HCT116 (cell line): ENCODE measurements at regions not wholly inside any gene's neighbourhood (a gene's known extent, or its start where the extent isn't known, plus 50 kb on each side); places are given as distances from the start of the nearest gene placed in this dataset.
A peak's percentile ranks its signal among the peaks of the same experiment; 100 is the strongest.

Experiments
- ATAC-seq: fragments of 200-7000 bp; cut with Tn5 transposase; 2 replicates; pipeline ENCODE4 v1.9.1; 2020; ENCODE audit warnings: mild to moderate bottlenecking, moderate library complexity
- BruUV-seq: library from RNA; stranded (reverse); fragments of 400-500 nt; replicated peaks from 2 replicates; lab custom pipeline; 2021; lab: Mats Ljungman, UMichigan
- CTCF ChIA-PET: fragments of 300-600 bp; sonication (Branson Sonifier 250); formaldehyde crosslinking; loops from one replicate; lab custom pipeline; 2021; ENCODE audit warnings: antibody characterized with exemption; lab: Charles Lee
- POLR2A ChIA-PET: fragments of 300-600, 350-600 bp; sonication (Branson Sonifier 250); formaldehyde crosslinking; loops from one replicate; lab custom pipeline; 2021; ENCODE audit warnings: antibody characterized with exemption; lab: Charles Lee
- RAD21 ChIA-PET, 2 experiments: fragments of 300-600 bp; sonication (Branson Sonifier 250); formaldehyde crosslinking; loops; one replicate each; lab custom pipeline; 2023; ENCODE audit warnings: low total read pairs in 2 of 2; ENCODE audit not compliant: uncharacterized antibody in 2 of 2, unreplicated experiment in 2 of 2, low non-redundant PET in 1 of 2; lab: Charles Lee
- DNase-seq: peaks from one replicate; pipeline ENCODE4 v3.0.0-alpha.2; 2010; ENCODE audit warnings: low read depth, low spot score
- H2AFZ ChIP-seq: fragments of 200-600 bp; shearing (Covaris generic), sonication (generic); 2 replicates; pipeline ENCODE4 v1.6.1; 2017; ENCODE audit warnings: low read depth, mixed run types, mixed read lengths, antibody characterized with exemption, low read length; ENCODE audit not compliant: poor library complexity, severe bottlenecking
- H3K27ac ChIP-seq: 2 replicates; pipeline ENCODE4 v1.5.1; 2012; ENCODE audit warnings: low read depth, low read length
- H3K27me3 ChIP-seq: fragments of 200-600 bp; sonication (generic); 2 replicates; pipeline ENCODE4 v1.6.1; 2016; ENCODE audit warnings: mixed run types, low read length, mixed read lengths; ENCODE audit not compliant: insufficient read depth
- H3K36me3 ChIP-seq, 2 experiments: fragments of 200-500 bp in 1 of 2; fragments of 200-600 bp in 1 of 2; sonication (Bioruptor generic) in 1 of 2; sonication (generic) in 1 of 2; 2 replicates each; pipeline versions ENCODE4 v1.5.1 to v1.6.1; 2014 to 2016; ENCODE audit warnings: low read length in 2 of 2, inconsistent platforms in 1 of 2, mixed read lengths in 1 of 2, mixed run types in 1 of 2; ENCODE audit not compliant: insufficient read depth in 2 of 2, control insufficient read depth in 1 of 2
- H3K4me1 ChIP-seq, 2 experiments: fragments of 200-600 bp in 1 of 2; sonication (generic) in 1 of 2; 2 replicates each; pipeline versions ENCODE4 v1.5.1 to v1.6.1; 2012 to 2017; ENCODE audit warnings: low read length in 2 of 2, inconsistent platforms in 1 of 2, mild to moderate bottlenecking in 1 of 2, mixed read lengths in 1 of 2, mixed run types in 1 of 2, moderate library complexity in 1 of 2; ENCODE audit not compliant: insufficient read depth in 2 of 2, control insufficient read depth in 1 of 2
- H3K4me2 ChIP-seq: fragments of 200-600 bp; sonication (generic); 2 replicates; pipeline ENCODE4 v1.6.1; 2017; ENCODE audit warnings: mixed run types, low read length, mixed read lengths
- H3K4me3 ChIP-seq, 2 experiments: fragments of 200-600 bp in 1 of 2; sonication (generic) in 1 of 2; replicated peaks in 1 of 2; 2 replicates each; pipeline ENCODE4 v1.5.1; 2011 to 2016; ENCODE audit warnings: low read length in 2 of 2, control low read depth in 1 of 2, low read depth in 1 of 2, mild to moderate bottlenecking in 1 of 2, mixed read lengths in 1 of 2, mixed run types in 1 of 2
- H3K79me2 ChIP-seq: fragments of 200-600 bp; sonication (generic); 2 replicates; pipeline ENCODE4 v1.6.1; 2017; ENCODE audit warnings: mild to moderate bottlenecking, mixed run types, low read length, moderate library complexity, mixed read lengths; ENCODE audit not compliant: insufficient read depth
- H3K9ac ChIP-seq: fragments of 200-600 bp; sonication (generic); 2 replicates; pipeline ENCODE4 v1.6.1; 2016; ENCODE audit warnings: low read length, mixed read lengths
- H3K9me2 ChIP-seq: fragments of 200-600 bp; sonication (generic), shearing (Covaris generic); 2 replicates; pipeline ENCODE4 v1.6.1; 2017; ENCODE audit warnings: mixed run types, mild to moderate bottlenecking, moderate library complexity; ENCODE audit not compliant: insufficient read depth
- H3K9me3 ChIP-seq, 2 experiments: fragments of 200-500 bp in 1 of 2; fragments of 200-600 bp in 1 of 2; sonication (Bioruptor generic) in 1 of 2; sonication (generic) in 1 of 2; 2 replicates each; pipeline ENCODE4 v1.6.1; 2014 to 2017; ENCODE audit warnings: low read length in 2 of 2, mixed read lengths in 2 of 2, inconsistent platforms in 1 of 2, low read depth in 1 of 2, mild to moderate bottlenecking in 1 of 2, mixed run types in 1 of 2, moderate library complexity in 1 of 2; ENCODE audit not compliant: control insufficient read depth in 1 of 2, insufficient read depth in 1 of 2
- H4K20me1 ChIP-seq: fragments of 200-600 bp; sonication (generic), shearing (Covaris generic); 2 replicates; pipeline ENCODE4 v1.6.1; 2017; ENCODE audit warnings: mixed run types, mild to moderate bottlenecking, moderate library complexity; ENCODE audit not compliant: insufficient read depth
- CBX3 ChIP-seq: IDR thresholded peaks from 2 replicates; pipeline ENCODE4 v1.6.1; 2012; ENCODE audit warnings: low read depth
- CEBPB ChIP-seq: IDR thresholded peaks from 2 replicates; pipeline ENCODE4 v1.6.1; 2012; ENCODE audit warnings: low read depth
- EZH2 ChIP-seq: fragments of 200-600 bp; sonication (generic); IDR thresholded peaks from 2 replicates; pipeline ENCODE4 v1.6.1; 2017; ENCODE audit warnings: antibody characterized with exemption, mixed run types
- FOSL1 ChIP-seq: IDR thresholded peaks from 2 replicates; pipeline ENCODE4 v1.6.1; 2012; ENCODE audit warnings: low read depth
- JUND ChIP-seq: IDR thresholded peaks from 2 replicates; pipeline ENCODE4 v1.6.1; 2012
- POLR2A ChIP-seq: IDR thresholded peaks from 2 replicates; pipeline ENCODE4 v1.7.0; 2011; ENCODE audit warnings: borderline replicate concordance; ENCODE audit not compliant: insufficient read depth, insufficient read length; ENCODE audit errors: extremely low read depth
- POLR2AphosphoS5 ChIP-seq: IDR thresholded peaks from 2 replicates; pipeline ENCODE4 v1.6.1; 2011; ENCODE audit warnings: mild to moderate bottlenecking, low read depth, low read length, moderate library complexity
- SIN3A ChIP-seq: IDR thresholded peaks from 2 replicates; pipeline ENCODE4 v1.6.1; 2012; ENCODE audit warnings: low read depth
- YY1 ChIP-seq: IDR thresholded peaks from 2 replicates; pipeline ENCODE4 v1.6.1; 2011; ENCODE audit warnings: low read length, low read depth, moderate library complexity, mild to moderate bottlenecking; ENCODE audit not compliant: insufficient replicate concordance; ENCODE audit errors: extremely low read depth
- ZNF274 ChIP-seq: fragments of 200-500 bp; sonication (Bioruptor generic); IDR thresholded peaks from 2 replicates; pipeline ENCODE4 v1.6.1; 2014; ENCODE audit warnings: mild to moderate bottlenecking, low read depth, low read length, inconsistent platforms
- intact Hi-C: fragments of 100-400 bp; cut with micrococcal nuclease; formaldehyde crosslinking; loops from 2 replicates; pipeline ENCODE4 v1.10.0; 2022
- TF ChIP-seq, protein P1 (sequence below): IDR thresholded peaks from 2 replicates; pipeline ENCODE4 v1.6.1; 2012; ENCODE audit warnings: low read depth
- TF ChIP-seq, protein P2 (sequence below): IDR thresholded peaks from 2 replicates; pipeline ENCODE4 v1.6.1; 2012

DNA sequence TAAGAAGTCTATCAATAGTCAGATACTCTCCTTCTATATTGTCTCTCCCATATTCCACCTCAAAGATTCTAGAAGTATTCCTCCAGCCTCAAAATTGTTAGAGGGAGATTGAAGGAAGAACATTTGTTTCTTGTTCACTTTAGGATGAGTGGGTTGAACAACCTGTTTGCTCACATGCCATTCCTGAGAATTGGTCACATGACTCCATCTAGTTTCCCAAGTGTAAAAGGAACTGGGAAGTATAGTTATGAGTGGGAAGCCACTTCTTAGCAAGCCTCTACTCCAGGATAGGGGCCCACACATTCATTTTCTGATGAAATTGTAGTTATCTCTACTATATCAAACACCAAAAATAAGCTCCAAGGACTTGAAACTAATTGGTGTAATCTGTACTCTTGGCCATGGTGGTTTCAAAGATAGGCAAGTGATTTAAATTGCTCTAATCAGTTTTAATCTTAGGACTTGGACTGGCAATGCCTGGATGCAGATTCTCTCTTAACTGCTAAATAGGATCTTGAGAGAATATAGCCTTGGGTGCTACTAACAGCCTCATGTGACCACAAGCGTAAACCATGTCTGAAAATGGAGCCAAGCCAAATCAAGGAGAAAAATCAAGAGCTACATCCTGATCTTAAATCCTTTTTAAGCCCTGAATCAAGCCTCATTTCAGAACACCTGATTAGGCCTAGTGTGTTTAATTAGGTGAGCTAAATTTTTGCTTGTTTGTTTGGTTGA lies 758.7 kb upstream of the MAN1A1 start:
- TF ChIP-seq CEBPB (no peak), ZNF274 (no peak), FOSL1 (no peak), POLR2A (no peak), CBX3 (no peak), EZH2 (no peak), YY1 (no peak), POLR2AphosphoS5 (no peak), SIN3A (no peak), JUND (no peak)
- TF ChIP-seq, protein P1, sequence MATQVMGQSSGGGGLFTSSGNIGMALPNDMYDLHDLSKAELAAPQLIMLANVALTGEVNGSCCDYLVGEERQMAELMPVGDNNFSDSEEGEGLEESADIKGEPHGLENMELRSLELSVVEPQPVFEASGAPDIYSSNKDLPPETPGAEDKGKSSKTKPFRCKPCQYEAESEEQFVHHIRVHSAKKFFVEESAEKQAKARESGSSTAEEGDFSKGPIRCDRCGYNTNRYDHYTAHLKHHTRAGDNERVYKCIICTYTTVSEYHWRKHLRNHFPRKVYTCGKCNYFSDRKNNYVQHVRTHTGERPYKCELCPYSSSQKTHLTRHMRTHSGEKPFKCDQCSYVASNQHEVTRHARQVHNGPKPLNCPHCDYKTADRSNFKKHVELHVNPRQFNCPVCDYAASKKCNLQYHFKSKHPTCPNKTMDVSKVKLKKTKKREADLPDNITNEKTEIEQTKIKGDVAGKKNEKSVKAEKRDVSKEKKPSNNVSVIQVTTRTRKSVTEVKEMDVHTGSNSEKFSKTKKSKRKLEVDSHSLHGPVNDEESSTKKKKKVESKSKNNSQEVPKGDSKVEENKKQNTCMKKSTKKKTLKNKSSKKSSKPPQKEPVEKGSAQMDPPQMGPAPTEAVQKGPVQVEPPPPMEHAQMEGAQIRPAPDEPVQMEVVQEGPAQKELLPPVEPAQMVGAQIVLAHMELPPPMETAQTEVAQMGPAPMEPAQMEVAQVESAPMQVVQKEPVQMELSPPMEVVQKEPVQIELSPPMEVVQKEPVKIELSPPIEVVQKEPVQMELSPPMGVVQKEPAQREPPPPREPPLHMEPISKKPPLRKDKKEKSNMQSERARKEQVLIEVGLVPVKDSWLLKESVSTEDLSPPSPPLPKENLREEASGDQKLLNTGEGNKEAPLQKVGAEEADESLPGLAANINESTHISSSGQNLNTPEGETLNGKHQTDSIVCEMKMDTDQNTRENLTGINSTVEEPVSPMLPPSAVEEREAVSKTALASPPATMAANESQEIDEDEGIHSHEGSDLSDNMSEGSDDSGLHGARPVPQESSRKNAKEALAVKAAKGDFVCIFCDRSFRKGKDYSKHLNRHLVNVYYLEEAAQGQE, result no peak
- TF ChIP-seq, protein P2, sequence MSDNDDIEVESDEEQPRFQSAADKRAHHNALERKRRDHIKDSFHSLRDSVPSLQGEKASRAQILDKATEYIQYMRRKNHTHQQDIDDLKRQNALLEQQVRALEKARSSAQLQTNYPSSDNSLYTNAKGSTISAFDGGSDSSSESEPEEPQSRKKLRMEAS, result no peak
- ChIA-PET RAD21 (no interaction called here), POLR2A (no interaction called here), CTCF (no interaction called here)
- Histone ChIP-seq H3K9ac (no peak overlapping the region), H3K9me3 (no peaks in the 10 kb centered on the region), H3K9me2 (no peaks in the 10 kb centered on the region), H3K36me3 (no peaks in the 10 kb centered on the region), H3K4me2 (no peak overlapping the region), H3K27ac (no peak overlapping the region), H3K4me3 (no peak overlapping the region), H3K79me2 (no peaks in the 10 kb centered on the region), H3K4me1 (0 out of 4 replicates have a peak, but pooled peaks cover 0 to 3% of the 10 kb centered on the region in 2 experiments), H2AFZ (peak overlapping the region; percentile 31), H4K20me1 (no peaks in the 10 kb centered on the region), H3K27me3 (no peaks in the 10 kb centered on the region)
- no TSS peak for BruUV-seq
- no peak for DNase-seq
- intact Hi-C loops, result no loop called here
- no peak for ATAC-seq
